ENCODE measurements at regions not wholly inside any gene's neighbourhood (a gene's known extent, or its start where the extent isn't known, plus 50 kb on each side); places are given as distances from the start of the nearest gene placed in this dataset.

DNA sequence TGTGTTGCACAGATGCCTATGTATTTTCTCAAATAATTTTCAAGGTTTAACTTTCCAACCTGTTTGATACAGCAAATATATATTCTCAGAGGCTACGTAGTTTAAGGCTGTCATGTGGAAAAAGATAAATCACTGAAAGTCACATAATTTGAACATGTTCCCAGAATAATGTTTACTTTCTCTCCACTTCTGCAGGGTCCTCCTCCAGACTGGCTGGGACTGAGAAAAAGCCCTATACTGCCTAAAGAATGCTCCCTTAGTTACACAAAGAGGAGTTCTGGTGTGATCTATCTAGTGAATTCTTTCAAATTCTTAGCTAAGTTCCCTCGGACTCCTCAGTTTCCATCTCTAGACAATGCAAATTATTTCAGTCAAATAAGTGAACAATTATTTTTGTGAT lies 411.0 kb downstream of the C6orf118 start:
- Histone ChIP-seq H3K27ac (ENCODE audit: low read depth, low read length, severe bottlenecking) (no peak overlapping the region), H3K4me3 (ENCODE audit: extremely low read depth, insufficient read depth, low read length, poor library complexity, severe bottlenecking) (no peak overlapping the region), H3K36me3 (ENCODE audit: control insufficient read depth, insufficient read depth, low read length) (no peaks in the 10 kb centered on the region), H3K9me3 (ENCODE audit: control insufficient read depth, low read length) (no peaks in the 10 kb centered on the region), H3K4me1 (ENCODE audit: control insufficient read depth, insufficient read depth, low read length, poor library complexity, severe bottlenecking) (no peaks in the 10 kb centered on the region)
- WGBS, 2 experiments (ENCODE audit: insufficient coverage in 2 of 2), result 100% methylated on average over 1 of the region's 2 CpGs; no CpG with 5 or more reads in 1 of the 2 experiments

DNA sequence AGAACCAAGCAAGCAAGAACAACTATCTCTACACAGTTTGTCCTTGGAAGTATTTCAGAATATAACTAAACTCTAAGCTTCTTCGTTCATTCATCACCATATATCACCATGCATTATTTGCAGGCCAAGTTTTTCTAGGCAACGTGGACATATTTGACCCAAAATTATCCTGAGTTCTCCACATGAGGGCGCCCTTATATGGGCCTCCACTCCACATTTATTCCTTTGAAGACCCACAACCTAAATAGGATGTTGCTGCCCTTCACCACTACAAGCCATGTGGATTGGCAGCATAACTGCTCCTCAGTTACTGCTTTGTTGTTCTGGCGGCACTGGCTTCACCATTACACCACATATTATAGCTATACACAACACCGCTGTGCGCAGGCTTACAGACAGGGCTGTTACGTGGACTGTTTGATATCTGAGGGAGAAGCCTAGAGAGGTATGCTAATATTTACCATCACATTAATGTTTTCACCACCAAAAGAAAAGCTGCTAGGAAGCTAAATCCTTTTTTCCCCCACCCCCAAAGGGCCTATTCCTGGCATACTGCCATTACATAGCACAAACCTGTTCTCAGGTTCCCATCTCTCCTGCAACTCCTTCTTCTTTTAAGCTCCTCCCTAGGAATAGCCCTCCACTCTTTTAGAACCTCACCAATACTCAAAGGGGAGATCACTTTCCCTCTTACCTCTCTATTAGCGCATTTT lies 411.7 kb downstream of the C6orf118 start:
- WGBS, 2 experiments (ENCODE audit: insufficient coverage in 2 of 2), result 63 to 86% methylated on average over 3 to 4 of the region's 8 CpGs
- H3K9me3 ChIP-seq (ENCODE audit: control insufficient read depth, low read length), result no peaks in the 10 kb centered on the region

GRCh38 chr6:164889980-164890379 lies 419.4 kb downstream of the C6orf118 start:
- Histone ChIP-seq H3K4me3 (ENCODE audit: extremely low read depth, insufficient read depth, low read length, poor library complexity, severe bottlenecking) (no peak overlapping the region), H3K9me3 (ENCODE audit: control insufficient read depth, low read length) (no peaks in the 10 kb centered on the region), H3K4me1 (ENCODE audit: control insufficient read depth, insufficient read depth, low read length, poor library complexity, severe bottlenecking) (no peaks in the 10 kb centered on the region), H3K27ac (ENCODE audit: low read depth, low read length, severe bottlenecking) (no peak overlapping the region), H3K36me3 (ENCODE audit: control insufficient read depth, insufficient read depth, low read length) (no peaks in the 10 kb centered on the region)
- 91 to 96% methylated on average over 2 to 3 of the region's 4 CpGs for WGBS, 2 experiments (ENCODE audit: insufficient coverage in 2 of 2)

More for the DNA sequence above, 411.7 kb downstream of the C6orf118 start:
- H3K4me3 ChIP-seq (ENCODE audit: extremely low read depth, insufficient read depth, low read length, poor library complexity, severe bottlenecking), result no peak overlapping the region
- no peak overlapping the region for H3K27ac ChIP-seq (ENCODE audit: low read depth, low read length, severe bottlenecking)
- no peaks in the 10 kb centered on the region for H3K4me1 ChIP-seq (ENCODE audit: control insufficient read depth, insufficient read depth, low read length, poor library complexity, severe bottlenecking)
- H3K36me3 ChIP-seq (ENCODE audit: control insufficient read depth, insufficient read depth, low read length), result no peaks in the 10 kb centered on the region

GRCh38 chr6:164887660-164888059 lies 421.7 kb downstream of the C6orf118 start:
- Histone ChIP-seq H3K27ac (ENCODE audit: low read depth, low read length, severe bottlenecking) (no peak overlapping the region), H3K4me1 (ENCODE audit: control insufficient read depth, insufficient read depth, low read length, poor library complexity, severe bottlenecking) (no peaks in the 10 kb centered on the region), H3K4me3 (ENCODE audit: extremely low read depth, insufficient read depth, low read length, poor library complexity, severe bottlenecking) (no peak overlapping the region), H3K9me3 (ENCODE audit: control insufficient read depth, low read length) (no peaks in the 10 kb centered on the region), H3K36me3 (ENCODE audit: control insufficient read depth, insufficient read depth, low read length) (no peaks in the 10 kb centered on the region)

DNA sequence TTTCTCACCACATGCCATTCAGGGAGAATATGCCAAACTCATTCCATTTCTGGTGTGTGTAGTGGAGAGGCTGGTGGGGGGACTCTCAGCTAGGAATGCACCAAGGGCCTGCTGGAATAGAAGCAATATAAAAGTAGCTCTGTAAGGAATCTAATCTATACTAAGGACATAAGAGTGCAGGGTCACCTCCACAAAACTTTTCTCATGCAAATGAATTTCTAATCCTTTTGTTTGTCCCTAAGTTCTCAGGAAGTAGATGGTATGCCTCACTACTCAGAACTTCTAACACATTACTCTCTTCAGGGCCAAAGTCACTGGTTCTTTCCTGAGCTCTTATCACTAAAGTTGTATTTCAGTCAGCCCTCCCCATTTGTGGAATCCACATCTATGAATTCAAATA lies 427.2 kb downstream of the C6orf118 start:
- H3K9me3 ChIP-seq (ENCODE audit: control insufficient read depth, low read length), result no peaks in the 10 kb centered on the region
- no peak overlapping the region for H3K4me3 ChIP-seq (ENCODE audit: extremely low read depth, insufficient read depth, low read length, poor library complexity, severe bottlenecking)
- no peaks in the 10 kb centered on the region for H3K36me3 ChIP-seq (ENCODE audit: control insufficient read depth, insufficient read depth, low read length)
- no peak overlapping the region for H3K27ac ChIP-seq (ENCODE audit: low read depth, low read length, severe bottlenecking)
- no peaks in the 10 kb centered on the region for H3K4me1 ChIP-seq (ENCODE audit: control insufficient read depth, insufficient read depth, low read length, poor library complexity, severe bottlenecking)

GRCh38 chr6:164871783-164872182 lies 437.6 kb downstream of the C6orf118 start:
- H3K9me3 ChIP-seq (ENCODE audit: control insufficient read depth, low read length), result peaks cover 6% of the 10 kb centered on the region
- no peaks in the 10 kb centered on the region for H3K4me1 ChIP-seq (ENCODE audit: control insufficient read depth, insufficient read depth, low read length, poor library complexity, severe bottlenecking)
- no peak overlapping the region for H3K27ac ChIP-seq (ENCODE audit: low read depth, low read length, severe bottlenecking)
- H3K36me3 ChIP-seq (ENCODE audit: control insufficient read depth, insufficient read depth, low read length), result no peaks in the 10 kb centered on the region
- WGBS, 2 experiments (ENCODE audit: insufficient coverage in 2 of 2), result 100% methylated on average over 2 of the region's 2 CpGs; no CpG with 5 or more reads in 1 of the 2 experiments
- no peak overlapping the region for H3K4me3 ChIP-seq (ENCODE audit: extremely low read depth, insufficient read depth, low read length, poor library complexity, severe bottlenecking)

GRCh38 chr6:164870164-164870563 lies 439.2 kb downstream of the C6orf118 start:
- Histone ChIP-seq H3K4me1 (ENCODE audit: control insufficient read depth, insufficient read depth, low read length, poor library complexity, severe bottlenecking) (no peaks in the 10 kb centered on the region), H3K36me3 (ENCODE audit: control insufficient read depth, insufficient read depth, low read length) (no peaks in the 10 kb centered on the region), H3K27ac (ENCODE audit: low read depth, low read length, severe bottlenecking) (no peak overlapping the region), H3K4me3 (ENCODE audit: extremely low read depth, insufficient read depth, low read length, poor library complexity, severe bottlenecking) (no peak overlapping the region), H3K9me3 (ENCODE audit: control insufficient read depth, low read length) (peaks cover 6% of the 10 kb centered on the region)
- 60% methylated on average over 1 of the region's 2 CpGs; no CpG with 5 or more reads in 1 of the 2 experiments for WGBS, 2 experiments (ENCODE audit: insufficient coverage in 2 of 2)

DNA sequence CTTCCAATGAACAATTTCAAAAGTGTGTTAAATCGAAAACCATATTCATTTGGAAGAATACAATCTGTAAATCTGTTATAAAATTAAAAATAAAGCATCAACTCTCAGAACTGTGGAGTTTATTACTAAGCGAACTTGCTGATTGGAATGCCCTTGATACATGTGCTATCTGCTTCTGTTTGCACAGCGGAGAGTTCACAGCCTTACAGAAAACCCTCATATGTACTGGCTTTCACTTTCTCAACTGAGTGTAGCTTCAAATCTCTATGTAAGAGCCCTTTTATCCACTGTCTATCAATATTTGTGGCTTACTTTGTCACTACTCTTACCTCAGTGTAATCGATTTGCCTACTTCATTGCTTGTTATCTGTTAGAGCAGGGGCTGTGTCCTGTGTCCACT lies 447.4 kb downstream of the C6orf118 start:
- Histone ChIP-seq H3K36me3 (ENCODE audit: control insufficient read depth, insufficient read depth, low read length) (no peaks in the 10 kb centered on the region), H3K27ac (ENCODE audit: low read depth, low read length, severe bottlenecking) (no peak overlapping the region), H3K9me3 (ENCODE audit: control insufficient read depth, low read length) (no peaks in the 10 kb centered on the region), H3K4me1 (ENCODE audit: control insufficient read depth, insufficient read depth, low read length, poor library complexity, severe bottlenecking) (no peaks in the 10 kb centered on the region), H3K4me3 (ENCODE audit: extremely low read depth, insufficient read depth, low read length, poor library complexity, severe bottlenecking) (no peak overlapping the region)
- 100% methylated on average over 1 to 2 of the region's 4 CpGs for WGBS, 2 experiments (ENCODE audit: insufficient coverage in 2 of 2)

GRCh38 chr6:164859816-164860215 lies 449.6 kb downstream of the C6orf118 start:
- Histone ChIP-seq H3K4me3 (ENCODE audit: extremely low read depth, insufficient read depth, low read length, poor library complexity, severe bottlenecking) (no peak overlapping the region), H3K36me3 (ENCODE audit: control insufficient read depth, insufficient read depth, low read length) (no peaks in the 10 kb centered on the region), H3K27ac (ENCODE audit: low read depth, low read length, severe bottlenecking) (no peak overlapping the region), H3K4me1 (ENCODE audit: control insufficient read depth, insufficient read depth, low read length, poor library complexity, severe bottlenecking) (no peaks in the 10 kb centered on the region), H3K9me3 (ENCODE audit: control insufficient read depth, low read length) (no peaks in the 10 kb centered on the region)
- 83 to 91% methylated on average over 6 of the region's 6 CpGs for WGBS, 2 experiments (ENCODE audit: insufficient coverage in 2 of 2)

DNA sequence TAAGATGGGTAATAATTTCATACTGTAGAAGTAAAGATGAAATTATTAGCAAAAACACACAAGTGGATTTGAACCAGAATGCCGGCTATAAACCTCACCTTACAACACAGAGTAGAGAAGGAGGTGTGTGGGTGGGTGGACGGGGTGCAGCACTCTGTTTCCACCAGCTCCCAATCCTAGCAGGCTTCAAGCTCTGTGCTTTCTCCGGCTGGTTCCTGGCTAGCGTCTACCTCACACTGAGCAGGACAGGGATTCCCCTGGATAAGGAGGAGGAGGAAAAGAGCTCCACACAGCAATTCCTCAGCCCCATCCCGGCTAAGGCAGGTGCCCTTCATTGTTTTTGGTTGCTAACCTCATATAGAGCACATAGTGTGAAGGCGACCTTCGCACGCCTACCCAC lies 453.3 kb downstream of the C6orf118 start:
- Histone ChIP-seq H3K4me3 (ENCODE audit: extremely low read depth, insufficient read depth, low read length, poor library complexity, severe bottlenecking) (no peak overlapping the region), H3K36me3 (ENCODE audit: control insufficient read depth, insufficient read depth, low read length) (no peaks in the 10 kb centered on the region), H3K27ac (ENCODE audit: low read depth, low read length, severe bottlenecking) (no peak overlapping the region), H3K9me3 (ENCODE audit: control insufficient read depth, low read length) (no peaks in the 10 kb centered on the region), H3K4me1 (ENCODE audit: control insufficient read depth, insufficient read depth, low read length, poor library complexity, severe bottlenecking) (no peaks in the 10 kb centered on the region)
- WGBS, 2 experiments (ENCODE audit: insufficient coverage in 2 of 2), result no CpG with 5 or more reads among the region's 8 CpGs

- Histone ChIP-seq H3K4me3 (ENCODE audit: extremely low read depth, insufficient read depth, low read length, poor library complexity, severe bottlenecking) (no peak overlapping the region), H3K36me3 (ENCODE audit: control insufficient read depth, insufficient read depth, low read length) (no peaks in the 10 kb centered on the region), H3K4me1 (ENCODE audit: control insufficient read depth, insufficient read depth, low read length, poor library complexity, severe bottlenecking) (no peaks in the 10 kb centered on the region), H3K9me3 (ENCODE audit: control insufficient read depth, low read length) (no peaks in the 10 kb centered on the region), H3K27ac (ENCODE audit: low read depth, low read length, severe bottlenecking) (no peak overlapping the region)
- no CpG with 5 or more reads among the region's 1 CpG for WGBS, 2 experiments (ENCODE audit: insufficient coverage in 2 of 2)
Observed at GRCh38 chr6:164855281-164855680, 454.1 kb downstream of the C6orf118 start.

Measured in mesodermal cell (in vitro differentiated cells).